HS-5 (cell line): ENCODE measurements at regions not wholly inside any gene's neighbourhood (a gene's known extent, or its start where the extent isn't known, plus 50 kb on each side); places are given as distances from the start of the nearest gene placed in this dataset.
"Not testable (repeated sequence)": the region's sequence is repeated elsewhere in the genome, so short reads cannot be mapped to it uniquely, and the experiment has no call there.

Source experiments
- DNase-seq: peaks from one replicate; pipeline ENCODE4 v3.0.0-alpha.2; 2012; ENCODE audit warnings: low read depth

DNA sequence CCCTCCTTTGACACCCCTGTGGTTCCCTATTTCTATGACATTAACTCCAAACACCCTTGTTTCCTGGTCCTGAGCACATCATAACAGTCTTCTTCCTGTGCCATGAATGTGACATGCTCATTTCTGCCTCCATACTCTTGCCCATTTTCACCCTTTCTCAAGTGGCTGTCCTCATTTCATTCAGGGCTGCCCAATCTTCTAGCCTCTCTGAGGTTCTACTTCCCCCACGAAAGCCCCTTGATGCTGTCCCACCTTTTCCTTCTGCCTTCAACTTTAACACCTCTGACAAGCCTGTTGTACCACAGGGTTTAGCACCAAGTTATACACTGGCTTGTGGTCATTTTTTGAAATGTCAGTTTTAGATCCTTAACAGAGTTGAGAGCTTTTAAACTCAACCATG, 136.2 kb upstream of the BOD1L1 start:
- DNase-seq: no peak

DNA sequence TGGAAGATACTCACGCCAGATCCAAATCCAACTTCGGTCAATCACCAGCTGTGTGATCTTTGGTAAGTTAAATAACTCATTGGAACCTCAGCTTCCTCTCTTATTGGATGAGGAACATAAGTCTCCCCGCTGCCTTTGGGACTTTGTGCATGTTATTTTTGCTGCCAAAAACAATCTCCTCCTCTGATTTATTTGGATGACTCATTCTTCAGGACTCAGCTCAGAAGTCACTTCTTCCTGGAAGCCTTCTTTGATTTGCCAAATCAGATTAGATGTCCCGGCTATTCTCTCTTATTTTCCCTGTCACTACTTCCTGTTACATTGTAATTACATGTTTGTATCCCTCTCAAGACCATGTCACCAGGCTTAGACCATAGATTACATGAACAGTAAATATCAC, 138.0 kb upstream of the BOD1L1 start:
- DNase-seq: no peak

DNA sequence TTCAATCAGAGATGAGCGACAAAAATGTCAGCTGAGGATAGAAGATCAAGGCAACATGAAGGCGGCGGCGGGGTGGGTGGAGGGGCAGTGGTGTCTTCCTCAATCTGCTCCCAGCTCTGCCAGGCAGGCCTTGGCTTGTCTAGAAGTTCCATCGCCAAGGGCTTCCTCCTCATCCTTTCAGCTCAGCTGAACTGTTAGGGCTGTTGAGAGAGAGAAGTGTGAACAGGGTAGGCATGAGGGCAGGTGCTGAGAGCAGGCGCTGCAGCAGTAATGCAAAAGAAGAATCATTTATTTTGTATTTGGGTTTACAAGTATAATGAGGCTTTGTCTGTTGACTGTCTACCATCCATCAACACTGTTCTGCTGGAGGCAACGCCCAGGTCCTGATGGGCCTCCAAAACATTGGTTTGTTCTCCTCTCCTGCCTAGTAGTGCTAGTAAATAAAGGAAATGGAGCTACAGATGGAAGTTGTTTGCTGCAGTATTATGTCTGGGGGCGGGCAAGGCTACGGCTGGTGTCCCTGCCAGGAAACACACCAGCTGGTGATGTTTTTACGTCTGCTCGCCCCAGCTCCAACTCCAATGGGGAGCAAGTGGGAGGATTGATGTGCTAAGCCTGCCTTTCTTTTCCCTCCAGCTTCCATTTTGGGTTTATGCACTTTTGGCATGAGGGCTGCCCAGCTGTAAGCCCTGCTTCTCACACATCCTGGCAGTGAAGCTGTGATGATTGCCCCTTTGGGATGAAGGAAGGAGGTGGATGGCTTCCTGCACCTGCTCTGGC, 139.4 kb upstream of the BOD1L1 start:
- no peak for DNase-seq

DNA sequence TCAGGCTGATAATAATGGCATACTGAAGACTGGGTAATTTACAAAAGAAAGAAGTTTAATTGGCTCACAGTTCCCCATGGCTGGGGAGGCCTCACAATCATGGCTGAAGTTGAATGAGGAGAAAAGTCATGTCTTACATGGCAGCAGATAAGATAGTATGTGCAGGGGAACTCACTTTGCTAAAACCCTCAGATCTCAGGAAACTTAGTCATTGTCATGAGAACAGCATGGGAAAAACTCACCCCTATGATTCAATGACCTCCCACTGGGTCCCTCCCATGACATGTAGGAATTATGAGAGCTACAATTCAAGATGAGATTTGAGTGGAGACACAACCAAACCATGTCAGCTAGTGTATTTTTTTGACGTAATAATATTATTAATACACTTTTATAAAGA, 149.8 kb upstream of the BOD1L1 start:
- DNase-seq: no peak

DNA sequence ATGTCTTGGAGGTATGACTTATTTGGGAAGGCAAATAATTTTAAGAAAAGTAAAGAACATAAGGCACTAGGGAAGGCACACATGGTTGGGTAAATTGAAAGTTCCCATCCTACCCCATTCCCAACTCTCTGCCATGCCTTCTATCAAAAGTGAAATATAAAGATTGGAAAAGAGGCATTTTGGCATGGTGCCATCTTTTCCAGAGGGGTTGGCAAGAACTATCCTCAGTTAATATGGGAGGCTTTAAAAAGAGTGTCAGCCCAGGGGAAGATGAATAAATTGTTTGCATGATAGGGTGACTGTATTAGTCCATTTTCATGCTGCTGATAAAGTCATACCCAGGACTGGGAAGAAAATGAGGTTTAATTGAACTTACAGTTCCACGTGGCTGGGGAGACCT, 150.8 kb upstream of the BOD1L1 start:
- DNase-seq: no peak

DNA sequence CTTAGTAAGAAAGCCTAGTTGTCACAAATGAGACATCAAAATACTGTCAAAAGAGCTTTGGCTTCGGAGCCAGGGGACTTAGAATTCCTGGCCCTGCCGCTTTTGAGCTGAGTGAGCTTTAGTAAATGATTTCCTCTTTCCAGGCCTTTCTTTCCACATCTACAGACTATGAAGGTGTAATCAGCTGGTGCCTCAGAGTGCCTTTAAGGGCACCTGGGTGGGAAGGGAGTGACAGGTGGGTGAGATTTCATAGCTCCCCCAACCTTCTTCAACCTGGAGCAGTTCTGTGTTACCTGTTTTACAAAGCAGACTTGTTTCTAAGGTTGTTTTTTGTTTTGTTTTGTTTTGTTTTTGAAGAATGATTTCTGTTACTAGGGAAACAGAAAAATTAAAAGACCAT, 154.7 kb upstream of the BOD1L1 start:
- no peak for DNase-seq

DNA sequence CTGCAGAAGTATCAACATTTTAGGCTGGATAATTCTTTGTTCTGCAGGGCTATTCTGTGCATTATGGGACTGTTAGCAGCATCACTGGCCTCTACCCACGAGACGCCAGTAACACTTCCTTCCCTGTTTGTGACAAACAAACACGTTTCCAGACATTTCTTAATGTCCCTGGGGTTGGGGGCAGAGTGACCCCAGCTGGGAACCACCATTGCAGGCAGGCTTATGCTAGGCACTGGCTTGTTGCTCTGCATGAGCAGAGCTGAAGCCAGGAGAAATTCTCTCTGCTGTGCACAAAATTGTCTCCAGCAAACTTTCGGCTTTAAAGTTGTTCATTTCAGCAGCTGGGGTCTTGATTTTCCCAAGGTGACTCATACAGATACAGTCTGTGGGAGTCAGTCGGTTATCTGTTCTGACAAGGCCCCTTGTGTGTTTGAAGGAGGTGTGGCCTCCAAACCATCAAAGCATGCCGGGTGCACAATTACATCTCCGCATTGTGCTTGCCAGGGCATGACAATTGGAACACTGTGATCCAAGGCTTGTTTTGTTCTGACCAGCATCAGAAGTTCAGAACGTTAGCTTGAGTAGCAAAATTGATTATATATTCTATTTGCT, 156.4 kb upstream of the BOD1L1 start:
- no peak for DNase-seq

DNA sequence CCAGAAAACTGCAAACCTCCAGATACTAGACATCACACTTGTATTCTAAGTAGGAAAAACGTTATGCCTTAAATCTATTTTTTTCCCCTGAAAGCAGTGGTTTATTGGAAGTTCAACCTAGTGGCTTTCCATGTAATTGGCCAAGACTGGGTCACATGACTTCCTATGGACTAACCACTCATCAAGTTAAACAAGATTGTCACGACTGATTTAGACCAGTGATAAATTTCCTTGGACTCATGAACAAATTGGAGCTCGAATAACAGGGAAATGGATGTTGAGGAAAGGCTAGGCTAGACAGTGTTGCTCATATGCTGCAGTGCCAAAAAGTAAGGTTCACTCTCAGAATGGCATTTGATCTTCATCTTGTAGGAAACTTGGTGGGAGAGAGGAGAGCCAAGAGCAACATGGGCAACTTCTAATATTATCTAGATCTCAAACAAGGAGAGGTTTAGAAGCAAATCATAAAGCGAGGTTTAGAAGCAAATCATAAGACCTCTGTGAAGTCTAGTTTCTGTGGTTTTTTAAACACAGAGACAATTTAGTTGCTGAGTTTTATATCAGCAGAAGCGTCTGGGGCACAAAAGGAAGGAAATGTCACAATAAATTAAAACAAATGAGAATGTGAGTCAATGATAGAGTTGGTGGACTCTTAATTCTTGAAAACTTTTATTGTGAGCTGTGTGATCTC, 165.6 kb upstream of the BOD1L1 start:
- no peak for DNase-seq

DNA sequence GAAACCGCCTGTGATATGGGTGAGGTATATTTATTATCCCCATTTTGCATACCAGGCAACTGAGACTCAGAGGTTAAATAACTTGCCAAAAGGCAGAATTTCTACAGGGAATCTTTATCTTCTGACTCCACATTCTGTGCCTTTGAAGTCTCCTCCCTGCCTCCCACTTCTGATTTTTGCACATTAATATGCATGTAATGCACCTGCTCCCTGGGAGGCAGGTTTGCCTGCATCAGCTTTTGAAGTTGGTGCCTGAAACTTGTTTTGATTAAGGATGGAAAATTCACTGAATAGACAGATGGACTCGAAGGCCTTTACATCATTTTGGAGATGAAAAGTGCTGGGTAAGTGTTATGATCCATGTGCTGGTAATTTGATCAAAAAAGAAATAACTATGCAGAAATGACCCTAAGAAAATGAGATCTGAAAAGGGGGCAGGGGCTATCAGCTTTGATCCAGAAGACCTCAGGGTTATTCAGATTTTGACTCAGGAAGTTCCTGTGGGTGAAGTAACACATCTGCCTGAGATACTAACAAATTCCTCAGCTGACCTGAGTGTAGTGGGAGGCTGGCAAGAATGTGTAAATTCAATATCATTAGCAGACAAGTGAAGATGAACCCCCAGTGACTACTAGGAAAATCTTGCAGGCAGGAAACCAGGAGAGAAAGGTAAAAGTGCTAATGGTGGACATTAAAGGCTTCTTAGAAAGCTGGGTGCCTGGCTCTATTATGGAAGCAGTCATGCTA, 167.5 kb upstream of the BOD1L1 start:
- DNase-seq: no peak

DNA sequence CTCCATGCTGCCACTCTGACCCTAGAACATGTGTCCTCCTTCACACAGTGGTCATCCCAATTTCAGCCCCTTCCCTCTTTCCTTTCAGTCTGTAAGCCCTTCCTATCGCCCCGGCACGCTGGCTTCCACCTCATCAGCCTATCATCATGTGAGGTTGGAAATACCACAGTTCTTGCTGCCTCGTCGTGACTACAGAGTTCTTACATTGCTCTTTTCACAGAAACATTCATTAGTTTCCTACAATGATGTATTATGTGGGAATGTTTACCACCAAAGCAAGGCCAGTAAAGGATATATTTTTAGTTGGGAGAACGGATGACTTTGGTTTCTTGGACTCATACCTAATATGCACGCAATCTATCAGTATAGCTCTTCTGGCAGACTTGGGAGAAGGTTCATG, 169.5 kb upstream of the BOD1L1 start:
- no peak for DNase-seq

DNA sequence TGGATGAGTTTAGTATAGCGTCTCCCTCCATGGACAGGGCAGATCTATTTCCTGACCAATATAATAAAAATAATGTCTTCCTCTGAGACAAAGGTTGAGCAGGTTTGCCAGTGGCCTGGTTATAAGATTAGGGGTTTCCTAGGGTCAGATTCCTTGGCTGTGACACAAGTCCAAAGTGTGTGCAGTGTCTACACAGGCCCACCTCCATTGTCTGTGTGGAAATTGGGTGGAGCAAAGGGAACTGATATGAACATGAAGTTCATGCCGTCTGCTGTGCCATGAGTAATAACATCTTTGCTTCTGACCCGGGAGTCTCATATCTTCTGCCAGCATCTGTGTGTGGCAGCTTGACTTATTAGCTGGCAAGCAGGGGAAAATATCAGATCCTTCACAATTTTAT, 187.7 kb upstream of the BOD1L1 start:
- DNase-seq: no peak

DNA sequence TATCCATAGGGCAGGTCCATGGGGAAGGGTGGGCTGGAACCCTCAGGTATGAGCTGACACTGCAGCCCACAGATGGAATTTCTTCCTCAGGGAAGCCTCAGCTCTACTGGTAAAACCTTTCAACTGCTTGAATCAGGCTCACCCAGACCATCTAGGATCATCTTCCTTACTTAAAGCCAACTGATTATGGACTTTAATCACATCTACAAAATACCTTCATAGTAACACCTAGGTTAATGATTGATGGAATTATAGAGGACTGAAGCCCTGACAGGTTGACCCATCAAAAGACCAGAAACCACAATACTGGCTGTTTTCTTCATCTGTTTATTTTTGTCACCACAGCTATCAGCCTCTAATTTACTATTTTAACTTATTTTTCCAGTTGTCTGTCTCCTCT, 188.9 kb upstream of the BOD1L1 start:
- DNase-seq: no peak

DNA sequence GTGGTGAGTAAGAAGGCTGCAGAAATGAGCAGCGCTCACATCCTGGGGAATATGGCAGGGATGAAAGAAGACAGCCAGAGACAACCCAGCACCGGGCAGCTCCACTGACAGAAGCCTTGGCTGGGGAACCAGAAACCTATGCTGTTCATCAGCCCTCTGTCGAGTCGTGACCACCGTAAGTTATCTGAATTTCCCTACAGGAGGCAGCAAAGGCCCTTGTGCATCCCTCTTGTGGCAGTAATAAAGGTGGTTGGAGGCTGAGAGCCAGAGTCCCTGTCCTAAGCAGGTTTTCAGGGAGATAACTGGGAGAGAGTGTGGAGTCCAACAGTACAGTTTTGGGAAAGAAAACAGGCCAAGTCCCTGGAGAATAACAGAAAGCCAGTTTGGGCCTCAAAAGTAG, 194.0 kb upstream of the BOD1L1 start:
- DNase-seq: no peak

DNA sequence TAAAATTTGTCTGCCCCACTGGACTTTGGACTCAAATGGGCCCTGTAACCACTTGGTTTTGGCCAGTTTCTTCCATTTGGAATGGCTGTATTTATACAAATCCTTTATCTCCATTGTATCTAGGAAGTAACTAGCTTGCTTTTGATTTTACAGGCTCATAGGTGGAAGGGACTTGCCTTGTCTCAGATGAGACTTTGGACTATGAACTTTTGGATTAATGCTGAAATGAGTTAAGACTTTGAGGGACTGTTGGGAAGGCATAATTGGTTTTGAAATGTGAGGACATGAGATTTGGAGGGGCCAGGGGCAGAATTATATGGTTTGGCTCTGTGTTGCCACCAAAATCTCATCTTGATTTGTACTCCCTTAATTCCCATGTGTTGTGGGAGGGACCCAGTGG, 198.3 kb upstream of the BOD1L1 start:
- DNase-seq: not testable (repeated sequence)

DNA sequence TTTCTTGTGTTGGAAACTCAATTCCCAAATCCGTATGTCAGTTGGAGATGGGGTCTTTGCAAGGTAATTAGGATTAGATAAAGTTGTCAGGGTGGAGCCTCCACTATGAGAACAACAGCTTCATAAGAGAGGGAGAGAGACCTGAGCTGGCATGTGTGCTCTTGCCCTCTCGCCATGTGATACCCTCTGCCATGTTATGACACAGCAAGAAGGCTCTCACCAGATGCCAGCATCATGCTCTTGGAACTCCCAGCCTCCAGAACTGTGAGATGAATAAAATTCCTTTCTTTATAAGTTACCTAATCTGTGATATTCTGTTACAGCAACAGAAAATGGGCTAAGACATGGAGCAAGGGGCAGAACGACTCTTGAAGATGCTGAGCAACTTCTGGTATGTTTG, 201.9 kb upstream of the BOD1L1 start:
- no peak for DNase-seq

DNA sequence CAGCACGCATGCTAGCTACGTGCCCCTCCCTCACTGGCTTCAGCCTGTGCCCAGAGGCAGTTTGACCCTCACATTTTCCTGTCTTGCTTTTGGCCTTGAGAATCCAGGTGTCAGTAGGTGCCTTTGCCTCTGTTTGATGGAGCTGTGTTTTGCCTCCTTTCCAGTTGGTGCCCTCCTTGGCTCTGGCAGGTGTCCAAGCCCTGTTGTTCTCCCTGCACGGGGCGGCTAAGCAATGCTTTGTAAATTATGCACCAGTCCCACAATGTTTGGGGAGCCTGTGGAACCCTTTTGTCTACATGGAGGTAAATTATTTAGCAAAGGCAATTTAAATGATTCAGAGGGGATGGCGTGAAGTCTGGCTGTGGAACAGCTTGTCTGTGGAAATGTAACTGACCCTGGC, 202.9 kb upstream of the BOD1L1 start:
- no peak for DNase-seq

DNA sequence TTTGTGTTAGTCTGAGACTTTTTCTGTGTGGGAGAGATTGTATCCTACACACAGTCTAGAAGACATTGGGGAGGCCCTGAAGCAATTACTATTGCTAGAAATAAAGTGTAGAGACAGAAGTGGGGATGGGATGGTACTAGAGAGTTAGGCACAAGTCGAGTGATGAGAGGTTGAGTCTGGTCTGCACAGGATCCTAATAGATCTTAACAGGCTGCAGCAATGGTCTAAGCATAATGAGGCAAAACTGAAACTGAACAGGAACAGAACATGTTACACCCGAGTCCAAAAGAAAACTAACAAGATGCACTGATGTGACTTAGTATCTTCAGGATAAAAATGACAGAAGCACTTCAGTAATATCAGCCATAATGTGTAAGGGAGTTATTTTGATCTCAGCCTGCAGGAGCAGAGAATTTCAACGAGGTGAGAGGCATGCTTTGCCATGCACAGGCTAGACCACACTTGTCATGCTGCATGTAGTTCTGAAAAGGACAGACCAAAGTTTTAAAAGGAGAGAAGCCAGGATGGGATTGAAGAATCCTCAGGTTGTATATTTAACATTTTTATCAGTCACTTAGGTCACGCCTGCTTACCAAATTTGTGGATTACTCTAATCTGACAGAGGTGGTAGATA, 205.8 kb upstream of the BOD1L1 start:
- no peak for DNase-seq

DNA sequence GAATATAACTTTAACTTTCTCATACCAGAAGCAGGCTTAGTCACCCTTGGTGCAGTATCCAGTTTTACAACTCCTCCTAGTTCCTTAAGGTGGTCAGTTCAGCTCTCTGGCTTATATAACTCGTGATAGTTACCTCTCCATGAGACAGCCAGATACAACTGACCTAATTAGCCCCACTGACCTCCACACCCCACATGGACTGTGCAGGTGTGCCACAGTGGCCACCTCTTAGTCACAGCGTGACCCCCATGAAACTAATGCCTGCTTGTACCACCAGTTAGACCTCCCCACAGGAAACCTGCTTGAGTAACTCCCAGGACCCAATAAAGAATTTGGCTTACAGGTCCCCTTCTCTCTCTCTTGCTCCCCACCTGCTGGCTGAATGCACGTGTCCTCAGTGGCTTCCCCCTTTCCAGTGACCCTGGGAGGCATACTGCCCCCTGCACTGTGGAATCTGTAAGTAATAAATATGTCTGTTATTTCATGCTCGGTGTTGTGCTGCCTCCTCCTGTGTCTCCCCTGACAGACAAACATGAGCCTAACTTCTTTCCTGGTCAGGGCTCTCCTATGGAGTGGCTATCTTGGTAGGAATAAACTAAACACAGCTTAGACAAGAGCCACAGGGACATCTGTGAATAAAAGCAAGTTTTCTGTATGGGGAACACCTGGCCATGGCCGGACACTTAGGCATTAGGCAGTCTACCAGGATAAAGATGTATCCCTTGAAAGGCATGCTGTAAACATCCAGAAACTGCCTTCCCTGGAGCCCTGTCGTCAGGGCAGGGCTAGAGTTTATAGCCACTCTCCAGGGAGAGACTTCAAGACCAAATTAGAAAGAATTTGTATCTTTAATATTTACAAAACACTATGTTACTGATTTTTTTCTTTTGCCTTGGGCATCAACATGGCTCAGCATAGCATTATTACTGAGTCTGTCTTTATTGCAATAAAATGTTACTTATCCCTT, 209.7 kb upstream of the BOD1L1 start:
- no peak for DNase-seq

DNA sequence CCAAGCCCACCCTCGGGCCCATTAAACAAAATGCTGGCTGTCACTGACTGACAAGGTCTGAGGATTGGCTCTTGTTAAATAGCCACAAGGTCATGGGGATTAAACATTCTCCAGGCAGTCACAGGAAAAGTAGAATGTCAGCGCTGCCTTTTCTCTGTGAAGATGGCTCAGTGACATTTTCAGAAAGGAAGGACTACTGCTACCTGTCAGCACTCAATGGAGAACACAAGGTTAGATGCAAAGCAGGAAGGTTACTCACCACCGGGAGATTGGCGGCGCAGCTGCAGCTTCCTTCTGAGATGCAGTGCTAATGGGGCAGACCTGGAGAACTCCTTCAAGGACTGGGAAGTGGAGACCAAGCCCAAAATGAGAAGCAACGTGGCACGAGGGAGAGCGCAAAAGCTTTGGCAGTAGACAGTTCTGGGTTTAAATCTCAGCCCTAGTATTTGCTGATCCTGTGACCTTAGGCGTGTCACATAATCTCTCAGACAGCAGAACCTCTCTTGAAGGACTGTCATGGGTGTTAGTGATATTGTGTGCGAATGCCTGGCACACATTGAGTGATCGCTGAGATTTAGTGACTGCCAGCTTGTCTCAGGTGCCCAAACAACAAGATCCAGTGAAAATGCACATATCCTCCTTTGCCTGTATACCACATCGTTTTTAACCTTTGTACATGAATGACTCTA, 213.1 kb upstream of the BOD1L1 start:
- no peak for DNase-seq

DNA sequence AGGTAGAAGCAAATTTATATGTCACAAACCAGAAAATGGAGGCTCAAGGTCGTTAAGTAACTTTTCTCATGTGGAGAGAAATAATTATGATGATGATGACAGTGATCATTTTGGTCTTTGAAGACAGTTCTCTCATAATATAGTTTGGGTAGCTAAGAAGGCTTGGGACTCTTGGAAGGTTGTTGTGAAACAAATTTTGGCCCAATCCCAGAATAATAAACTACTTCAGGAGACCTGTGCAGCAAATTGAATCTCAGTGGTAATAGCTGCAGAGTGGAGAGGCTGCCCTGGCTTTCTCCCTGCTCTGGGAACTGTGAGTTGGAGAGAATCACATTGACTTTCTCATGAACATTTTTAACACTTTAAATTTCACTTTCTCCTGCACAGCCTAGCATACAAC, 217.2 kb upstream of the BOD1L1 start:
- no peak for DNase-seq

DNA sequence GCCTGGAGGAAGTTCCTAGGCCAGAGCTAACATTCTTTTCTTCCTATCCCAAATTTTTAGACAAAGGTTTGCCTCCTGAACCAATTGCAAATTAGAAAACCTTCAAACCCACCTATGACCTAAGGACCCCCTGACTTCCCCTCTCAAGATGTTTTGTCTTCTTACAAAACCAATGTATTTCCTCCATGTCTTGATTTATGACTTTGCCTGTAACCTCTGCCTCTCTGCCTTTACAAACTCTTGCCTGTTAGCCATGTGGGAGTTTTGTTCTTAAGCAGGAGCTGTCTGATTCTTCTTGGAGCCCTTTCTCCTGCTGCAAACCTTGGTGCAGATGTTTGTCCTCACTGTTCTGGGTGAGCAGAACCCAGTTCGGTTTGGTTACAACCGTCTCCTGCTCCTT, 222.3 kb upstream of the BOD1L1 start:
- no peak for DNase-seq
